HG02970 (cell line): ENCODE measurements at regions not wholly inside any gene's neighbourhood (a gene's known extent, or its start where the extent isn't known, plus 50 kb on each side); places are given as distances from the start of the nearest gene placed in this dataset.
"Not testable (repeated sequence)": the region's sequence is repeated elsewhere in the genome, so short reads cannot be mapped to it uniquely, and the experiment has no call there.

ENCODE experiments used
- ATAC-seq: cut with Tn5 transposase; IDR thresholded peaks from one replicate; pipeline ENCODE4 v1.9.1; 2021; ENCODE audit warnings: mild to moderate bottlenecking, moderate library complexity, moderate number of reproducible peaks; ENCODE audit not compliant: unreplicated experiment, low FRiP score

DNA sequence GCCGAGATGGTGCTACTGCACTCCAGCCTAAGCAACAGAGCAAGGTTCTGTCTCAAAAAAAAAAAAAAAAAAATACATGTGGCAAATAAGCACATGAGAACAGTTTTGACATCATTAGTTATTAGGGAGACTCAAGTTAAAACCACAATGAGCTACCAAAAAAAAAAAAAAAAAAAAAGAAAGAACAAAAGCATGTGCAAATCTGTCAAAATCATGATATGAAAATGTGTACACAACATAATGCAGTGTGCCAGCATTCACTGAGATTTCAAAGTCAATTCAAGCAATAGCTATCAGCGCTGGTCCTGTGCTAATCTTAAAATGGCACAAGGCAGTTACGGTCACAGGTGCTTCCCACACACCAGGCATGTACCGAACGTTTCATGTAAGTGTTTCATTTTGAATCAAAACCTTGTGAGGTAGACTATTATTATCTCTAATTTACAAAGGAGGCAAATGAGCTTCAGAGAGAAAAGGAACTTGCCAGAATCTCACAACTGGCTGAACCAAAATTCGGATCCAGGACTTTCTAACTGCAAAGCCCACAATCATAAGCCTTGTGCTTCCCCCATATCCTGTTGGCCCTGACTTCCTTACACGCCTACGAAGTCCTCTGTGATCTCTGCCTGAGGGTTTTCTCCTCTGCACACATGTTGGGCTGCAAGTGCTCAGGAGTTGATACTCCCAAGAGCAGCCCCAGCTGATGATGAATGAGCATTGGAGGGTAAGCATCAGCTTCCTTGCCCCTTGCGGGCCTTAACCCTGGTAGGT lies 200.1 kb upstream of the PROK2 start:
- ATAC-seq: peak; percentile 80

DNA sequence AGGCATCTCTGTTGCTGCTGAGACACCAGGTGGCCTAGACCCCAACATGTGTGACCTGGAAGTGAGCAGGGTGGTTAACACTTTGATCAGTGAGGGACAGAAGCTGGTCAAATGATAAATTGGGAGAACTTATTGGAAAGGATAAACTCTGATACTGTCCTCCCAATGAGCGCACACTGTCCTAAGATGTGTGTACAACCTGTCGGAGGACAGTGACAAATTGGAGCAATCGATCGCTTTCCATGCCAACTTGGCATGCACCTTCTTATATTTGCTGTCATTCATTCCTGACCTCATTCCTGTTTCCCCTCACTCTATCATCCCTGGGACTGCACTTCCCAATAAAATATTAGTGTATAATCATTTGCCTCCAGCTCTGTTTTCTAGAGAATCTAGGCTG lies 198.7 kb upstream of the PROK2 start:
- ATAC-seq: no peak

DNA sequence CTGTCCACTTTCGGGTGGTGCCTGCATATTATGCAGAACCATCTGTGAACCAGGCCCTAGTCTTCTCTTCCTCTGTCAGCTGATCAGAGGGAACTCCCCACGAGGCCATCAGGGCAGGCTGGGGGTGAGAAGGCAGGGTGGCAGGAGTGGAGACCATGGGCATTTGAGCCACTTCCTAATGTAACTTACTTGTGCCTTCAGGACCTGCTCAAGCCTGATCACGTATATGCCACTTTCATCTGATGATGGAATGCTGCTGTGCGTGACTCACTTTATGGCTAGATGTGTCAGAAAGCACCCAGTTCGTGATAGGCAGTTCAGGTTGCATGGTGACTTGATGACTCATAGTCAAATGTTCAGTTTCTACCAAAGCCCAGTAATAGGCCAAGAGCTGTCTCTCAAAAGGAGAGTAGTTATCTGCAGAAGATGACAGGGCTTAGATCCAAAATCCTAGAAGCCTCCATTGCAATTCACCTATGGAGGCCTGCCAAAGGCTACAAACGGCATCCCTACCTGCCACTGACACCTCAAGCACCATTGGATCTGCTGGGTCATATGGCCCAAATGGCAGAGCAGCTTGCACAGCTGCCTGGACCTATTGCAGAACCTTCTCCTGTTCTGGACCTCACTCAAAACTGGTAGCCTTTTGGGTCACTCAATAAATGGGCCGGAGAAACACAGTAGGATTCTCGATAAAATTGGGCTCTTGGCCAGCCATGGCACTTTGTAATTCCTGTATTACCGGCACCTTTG lies 197.7 kb upstream of the PROK2 start:
- not testable (repeated sequence) for ATAC-seq

DNA sequence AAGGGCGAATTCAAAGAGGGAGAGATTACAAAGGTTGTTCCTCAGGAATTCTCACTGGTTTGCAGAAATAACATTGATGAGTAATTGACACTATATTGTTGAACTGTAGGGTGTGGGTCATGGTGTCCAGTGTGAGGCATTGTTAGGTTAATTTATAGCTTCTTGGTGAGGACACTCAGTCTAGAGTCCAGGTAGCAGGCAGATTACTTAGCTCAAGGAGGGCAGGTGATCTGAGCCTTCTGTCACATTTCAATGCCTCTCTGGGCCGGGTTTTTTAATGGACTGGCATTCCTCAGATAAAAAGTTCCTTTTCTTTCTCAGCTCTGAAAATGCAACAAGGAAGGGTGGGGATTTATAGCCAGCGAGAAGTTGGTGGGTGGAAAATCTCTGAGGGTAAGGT lies 194.2 kb upstream of the PROK2 start:
- no peak for ATAC-seq

DNA sequence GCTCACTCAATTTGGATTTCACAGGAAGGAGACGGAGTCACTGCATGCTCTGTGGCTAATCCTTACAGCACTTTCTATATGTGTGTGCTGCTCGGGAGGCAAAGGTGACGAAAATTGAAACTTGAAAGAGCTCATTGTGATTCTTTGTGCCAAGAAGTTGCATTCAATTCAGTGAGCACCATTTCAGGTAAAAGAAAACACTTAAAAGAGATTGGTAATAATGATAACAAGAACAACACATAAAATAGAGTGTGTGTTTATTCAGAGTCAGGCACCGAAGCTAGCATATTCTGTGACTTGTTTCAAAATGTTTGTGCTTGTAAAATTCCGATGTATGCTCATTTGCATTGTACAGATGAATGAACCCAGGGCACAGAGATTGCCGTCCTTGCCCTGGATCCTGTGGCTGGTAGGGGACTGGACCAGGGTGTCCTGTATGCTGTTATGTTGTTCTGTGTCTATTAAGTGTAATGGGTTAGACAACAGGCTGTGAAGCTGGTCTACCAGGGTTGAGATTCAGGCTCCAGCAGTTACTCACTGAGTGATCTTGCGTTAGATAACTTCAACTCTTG lies 193.3 kb upstream of the PROK2 start:
- peak; percentile 64 for ATAC-seq

DNA sequence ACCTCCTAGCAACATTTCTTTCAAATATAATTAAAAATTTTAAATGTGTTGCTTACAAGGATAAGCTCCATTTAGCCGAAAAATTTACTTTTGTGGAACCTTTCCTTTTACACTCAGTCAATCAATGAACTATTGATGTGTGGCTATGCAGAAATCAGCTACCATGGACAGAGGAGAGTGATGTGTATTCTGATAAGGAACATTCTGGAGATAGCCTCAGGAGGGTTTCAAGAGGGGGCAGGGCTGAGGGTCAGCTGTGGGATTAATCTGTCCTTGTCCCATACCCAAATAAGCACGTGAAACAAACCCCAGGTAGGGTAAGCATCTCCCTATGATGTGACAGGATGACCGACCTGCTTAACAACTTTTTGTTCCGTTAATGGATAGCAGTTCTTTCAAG lies 192.6 kb upstream of the PROK2 start:
- ATAC-seq: no peak

DNA sequence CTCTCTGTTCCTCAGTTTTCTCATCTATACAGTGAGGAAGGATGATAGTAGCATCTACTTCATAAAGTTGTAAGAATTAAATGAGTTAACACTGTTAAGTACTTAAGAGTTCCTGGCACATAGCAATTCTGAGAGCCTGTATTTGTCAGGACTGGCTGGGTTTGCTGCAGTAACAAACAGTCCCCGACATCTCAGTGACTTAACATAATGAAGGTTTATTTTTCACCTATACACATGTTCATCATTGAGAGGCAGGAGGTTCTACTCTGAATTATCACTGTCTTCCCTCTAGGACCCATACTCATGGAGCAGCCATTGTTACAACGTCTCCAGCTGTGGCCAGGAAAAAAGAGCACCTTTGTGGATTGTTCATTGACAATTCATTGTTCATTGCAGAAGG lies 190.6 kb upstream of the PROK2 start:
- no peak for ATAC-seq

DNA sequence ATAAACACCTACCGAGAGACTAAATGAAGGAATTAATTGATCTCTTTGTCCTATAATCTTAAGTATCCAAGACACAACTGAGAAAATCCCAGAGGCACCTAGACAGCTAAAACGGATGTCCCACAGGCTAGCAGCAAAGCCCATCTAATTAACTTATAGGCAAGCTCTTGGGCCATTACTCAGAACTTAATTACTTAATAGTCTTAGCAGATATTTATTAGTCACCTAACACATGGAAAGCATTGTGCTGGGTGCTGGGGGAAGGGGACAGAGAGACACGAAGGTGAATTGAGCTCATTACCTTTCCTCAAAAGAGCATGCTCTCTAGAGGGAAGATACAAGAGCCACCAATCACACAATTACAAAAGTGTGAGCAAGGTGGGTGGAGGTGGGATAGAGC lies 189.8 kb upstream of the PROK2 start:
- no peak for ATAC-seq

DNA sequence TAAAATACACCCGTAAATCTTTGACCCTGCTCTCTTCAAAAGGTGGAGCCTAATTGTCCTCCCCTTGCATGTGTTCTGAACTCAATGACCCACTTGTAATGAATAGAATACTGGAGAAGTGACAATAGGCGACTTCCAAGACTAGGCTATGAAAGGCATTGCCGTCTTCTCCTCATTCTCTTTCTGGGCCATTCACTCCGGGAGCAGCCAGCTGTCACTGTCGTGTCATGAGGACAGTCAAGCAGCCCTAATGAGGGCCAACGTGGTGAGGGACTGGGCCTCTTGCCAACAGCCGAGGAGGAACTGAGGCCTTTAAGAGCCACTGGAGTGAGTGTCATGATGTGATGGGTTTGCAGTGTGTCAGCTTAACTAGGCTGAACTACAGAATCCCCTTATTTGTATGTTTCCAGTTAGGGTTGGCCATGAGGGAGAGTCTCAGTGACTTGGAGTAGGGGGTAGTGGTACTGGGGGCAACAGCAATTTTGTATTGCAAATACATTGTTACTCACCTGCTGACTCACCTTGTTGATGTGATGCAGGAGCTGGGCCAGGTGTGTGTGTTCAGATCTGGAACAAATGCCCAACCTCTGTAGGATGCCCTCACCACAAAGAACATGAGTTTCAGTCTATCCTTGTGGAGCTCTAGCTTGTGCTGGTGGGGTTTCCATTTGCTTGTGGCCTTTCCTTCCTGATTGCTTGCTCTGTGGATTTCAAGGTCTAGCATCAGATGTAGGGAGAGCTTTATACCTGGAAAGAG lies 188.5 kb upstream of the PROK2 start:
- no peak for ATAC-seq

DNA sequence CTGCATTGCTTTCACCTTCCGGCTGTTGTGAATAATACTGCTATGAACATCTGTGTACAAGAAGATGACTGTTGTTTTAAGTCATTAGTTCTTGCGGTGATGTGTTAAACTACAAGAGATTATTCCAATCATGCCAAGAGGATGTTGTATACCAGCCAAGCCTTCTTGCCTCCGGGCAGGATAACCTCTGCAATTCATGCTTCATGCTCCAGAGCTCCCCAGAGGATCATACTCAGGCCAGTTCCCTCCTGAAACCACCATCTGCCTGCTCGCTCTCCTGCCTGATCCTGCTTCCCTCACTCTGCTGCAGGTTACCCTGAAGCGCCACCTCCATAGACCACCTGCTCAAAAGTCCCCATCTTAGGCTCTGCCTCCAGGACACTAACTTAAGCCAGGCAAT lies 187.1 kb upstream of the PROK2 start:
- ATAC-seq: no peak

DNA sequence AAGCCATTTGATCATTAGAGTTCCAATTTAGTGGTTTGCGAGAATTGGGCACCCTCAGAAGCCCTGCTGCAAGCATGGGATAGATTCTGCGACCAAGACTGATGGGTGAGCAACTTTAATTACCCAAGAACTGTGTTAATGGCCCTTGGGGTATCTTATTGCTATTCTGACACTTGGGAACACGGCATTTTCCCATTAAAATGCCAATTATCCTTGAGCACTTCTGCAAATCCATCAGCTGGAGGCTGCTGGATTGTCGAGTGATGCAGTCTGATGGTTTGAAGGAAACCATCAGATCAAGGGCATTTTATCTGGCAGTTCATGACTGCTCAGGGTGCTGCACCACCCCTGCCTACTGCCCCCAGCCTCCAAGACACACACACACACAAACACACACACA lies 183.6 kb upstream of the PROK2 start:
- ATAC-seq: no peak

DNA sequence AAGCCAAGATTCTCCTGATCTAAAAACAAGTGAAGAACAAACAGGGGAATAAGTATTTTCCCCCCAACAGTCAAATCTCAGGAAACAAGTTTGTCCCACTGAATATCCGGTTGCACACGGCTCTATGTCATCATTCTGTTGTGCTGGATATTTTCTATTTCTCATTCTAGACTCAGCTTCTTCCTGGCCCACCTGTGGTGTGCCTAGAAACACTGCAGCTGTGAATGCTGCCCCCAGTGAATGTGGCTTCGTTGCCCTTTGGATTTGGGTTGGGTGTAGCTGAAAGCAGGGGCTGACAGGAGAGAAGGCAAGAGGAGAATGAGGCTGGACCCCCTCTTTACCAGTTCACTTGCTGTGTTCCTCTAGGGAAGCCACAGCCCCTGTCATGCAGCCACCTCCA lies 181.2 kb upstream of the PROK2 start:
- no peak for ATAC-seq

DNA sequence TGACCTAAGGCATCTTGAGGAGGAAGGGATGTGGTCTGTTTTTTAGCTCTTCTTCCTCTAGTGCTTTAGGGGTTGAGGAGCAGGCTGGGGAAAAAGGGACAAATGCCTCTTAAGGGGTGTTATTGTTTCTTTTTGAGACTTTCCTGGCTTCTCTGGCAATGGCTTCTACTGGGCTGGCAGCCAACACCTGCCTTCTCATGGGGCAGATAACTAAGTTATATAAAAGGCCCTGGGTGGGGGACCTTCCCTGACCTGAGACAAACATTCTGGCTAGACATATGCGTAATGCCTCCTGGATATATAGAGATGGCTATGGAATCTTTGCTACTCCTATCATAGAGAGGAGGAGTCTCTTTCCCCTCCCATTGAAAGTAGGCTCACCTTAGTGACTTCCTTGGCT lies 179.2 kb upstream of the PROK2 start:
- ATAC-seq: no peak

DNA sequence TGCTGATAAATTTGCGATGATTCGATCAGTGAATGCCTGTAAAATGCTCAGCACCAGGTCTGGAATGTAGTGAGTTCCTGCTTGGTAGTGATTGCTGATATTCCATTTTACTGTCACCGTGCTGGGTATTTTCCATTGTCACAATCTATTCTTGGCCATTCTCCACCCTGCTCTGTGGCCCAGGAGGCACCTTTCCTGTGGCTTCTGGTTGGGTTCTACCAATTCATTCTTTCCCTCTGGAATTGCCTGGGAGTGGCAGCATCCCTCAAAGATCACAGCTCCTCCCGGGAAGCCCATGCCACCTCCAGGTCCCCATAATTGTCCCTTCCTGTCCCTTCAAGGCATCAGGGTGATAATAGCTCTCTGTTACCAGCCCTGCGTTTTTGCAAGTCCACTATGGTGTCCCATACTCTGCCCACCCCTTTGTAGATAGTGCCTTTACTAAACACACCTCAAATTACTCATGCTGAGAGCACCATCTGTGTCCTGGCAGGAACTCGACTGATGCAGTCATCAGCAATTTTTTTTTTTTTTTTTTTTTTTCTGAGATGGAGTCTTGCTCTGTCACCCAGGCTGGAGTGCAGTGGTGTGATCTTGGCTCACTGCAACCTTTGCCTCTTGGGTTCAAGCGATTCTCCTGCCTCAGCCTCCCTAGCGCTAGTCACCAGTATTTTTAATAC lies 177.8 kb upstream of the PROK2 start:
- no peak for ATAC-seq

DNA sequence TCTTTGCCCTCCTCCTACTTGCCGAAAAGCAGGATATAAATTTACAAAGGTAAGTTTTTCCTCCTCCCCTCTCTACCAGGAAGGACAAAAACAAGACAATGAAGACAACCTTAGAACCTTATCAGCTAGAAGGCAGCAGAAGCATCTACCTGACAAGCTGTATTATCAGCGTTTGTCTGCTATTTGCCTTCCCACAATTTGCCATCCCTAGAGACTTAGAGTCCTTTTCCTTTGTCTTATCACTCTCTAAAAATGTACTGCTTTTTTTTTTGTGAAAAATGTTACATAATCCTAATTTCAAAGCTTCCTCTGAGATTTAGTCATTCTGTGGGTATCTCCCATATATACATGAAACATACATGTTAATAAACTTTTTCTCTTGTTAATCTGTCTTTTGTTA lies 176.9 kb upstream of the PROK2 start:
- no peak for ATAC-seq

DNA sequence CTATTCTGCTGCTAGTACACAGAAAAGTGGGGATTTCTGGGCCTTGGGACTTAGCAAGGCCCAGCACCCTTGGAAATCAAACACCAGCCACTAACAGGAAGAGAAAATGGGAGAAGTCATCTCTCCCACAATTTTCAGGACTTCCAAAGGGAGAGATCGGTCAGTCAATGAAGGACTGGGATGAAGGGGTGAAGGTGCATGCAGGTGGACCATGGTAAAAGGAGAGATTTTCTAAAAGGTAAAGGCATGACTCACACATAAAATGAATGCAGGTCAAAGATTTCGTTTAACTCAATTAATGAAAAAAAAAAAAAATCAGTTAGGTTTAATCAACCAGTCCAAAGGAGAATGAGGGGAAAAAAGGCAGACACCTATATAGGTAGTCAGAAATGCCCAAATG lies 176.4 kb upstream of the PROK2 start:
- ATAC-seq: no peak

DNA sequence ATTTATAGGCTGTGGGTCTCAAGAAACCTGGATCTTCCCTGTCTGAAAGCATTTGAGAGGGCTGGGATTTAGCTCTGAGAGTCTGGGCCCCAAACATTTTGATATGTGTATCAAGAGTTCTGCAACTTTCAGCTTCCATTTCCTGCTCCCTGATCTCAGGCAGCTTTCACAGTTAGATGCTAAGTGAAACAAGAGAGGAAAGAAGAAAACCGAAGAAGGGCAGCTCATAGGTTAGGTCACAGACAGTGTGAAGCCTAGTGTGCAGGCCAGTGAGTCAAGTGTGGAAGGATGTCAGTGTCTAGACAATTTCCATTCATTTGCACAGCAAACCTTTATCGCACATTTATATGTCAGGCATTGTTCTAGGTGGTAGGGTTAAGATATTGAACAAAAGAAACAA lies 173.6 kb upstream of the PROK2 start:
- ATAC-seq: no peak

DNA sequence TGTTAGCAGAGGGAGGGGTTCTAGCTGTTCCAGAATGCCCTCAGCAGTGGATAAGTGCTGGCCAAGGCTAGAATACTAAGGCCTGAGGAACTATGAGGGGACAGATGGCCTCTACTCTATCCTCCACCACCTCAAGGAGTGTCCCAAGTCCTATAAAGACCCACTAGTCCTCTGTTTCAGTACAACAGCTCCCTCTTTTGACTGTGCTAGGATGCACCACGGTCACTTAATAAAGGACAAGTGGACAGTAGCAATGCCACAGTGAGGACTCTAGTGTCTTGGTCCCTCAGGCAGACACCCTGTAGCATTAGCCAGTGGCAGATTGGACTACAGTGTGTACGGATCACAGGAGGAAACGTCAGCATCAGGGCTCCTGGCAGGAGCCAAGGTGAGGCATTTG lies 171.8 kb upstream of the PROK2 start:
- no peak for ATAC-seq

DNA sequence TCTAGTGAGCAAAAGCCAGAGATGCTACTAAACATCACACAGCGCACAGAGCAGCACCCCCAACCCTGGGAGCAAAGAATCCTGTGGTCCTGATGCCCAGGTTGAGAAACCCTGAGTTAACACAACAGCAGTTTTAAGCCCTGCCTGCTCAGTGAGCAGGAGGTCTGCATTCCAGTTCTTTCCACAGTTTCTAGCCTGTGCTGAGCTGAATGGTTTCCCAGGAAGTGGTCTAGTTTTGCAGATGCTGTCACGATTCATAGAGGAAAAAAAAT lies 171.1 kb upstream of the PROK2 start:
- no peak for ATAC-seq

DNA sequence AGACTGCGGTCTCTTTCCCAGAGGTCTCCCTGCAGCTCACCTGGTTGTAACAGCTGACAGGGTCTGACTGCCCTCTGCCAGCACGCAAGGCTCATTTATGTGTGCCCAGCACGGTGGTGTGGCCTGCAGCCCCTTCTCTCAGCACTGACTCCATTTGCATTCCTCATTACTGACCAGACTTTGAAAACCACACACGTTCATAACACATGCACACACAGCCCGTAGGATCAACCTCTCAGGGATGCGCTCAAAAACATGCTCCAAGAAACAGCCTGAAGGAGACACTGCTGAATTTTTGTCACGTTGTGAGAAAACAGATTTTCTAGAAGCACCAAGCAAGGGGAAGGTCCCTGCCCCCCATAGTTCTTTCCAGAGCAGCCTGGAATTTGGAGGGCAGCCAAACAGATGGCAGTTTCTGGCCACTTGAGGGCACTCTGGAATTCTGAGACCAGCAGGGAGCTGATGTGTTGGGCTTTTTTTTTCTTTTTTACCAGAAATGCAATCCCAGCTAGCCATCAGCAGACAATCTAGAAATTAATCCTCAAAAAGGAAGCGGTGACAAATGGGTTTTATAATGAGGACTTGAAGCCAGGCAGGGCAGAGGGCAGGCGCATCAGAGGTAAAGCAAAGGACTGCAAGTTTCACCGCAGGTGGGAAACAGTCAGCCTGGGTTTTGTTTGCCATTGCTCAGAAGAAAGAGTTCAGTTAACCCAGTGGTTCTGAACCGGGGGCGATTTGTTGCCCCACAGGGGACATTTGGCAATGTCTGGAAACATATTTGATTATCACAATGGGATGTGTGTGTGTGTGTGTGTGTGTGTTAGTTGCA lies 170.5 kb upstream of the PROK2 start:
- no peak for ATAC-seq
